ENCODE measurements at regions not wholly inside any gene's neighbourhood (a gene's known extent, or its start where the extent isn't known, plus 50 kb on each side); places are given as distances from the start of the nearest gene placed in this dataset.

DNA sequence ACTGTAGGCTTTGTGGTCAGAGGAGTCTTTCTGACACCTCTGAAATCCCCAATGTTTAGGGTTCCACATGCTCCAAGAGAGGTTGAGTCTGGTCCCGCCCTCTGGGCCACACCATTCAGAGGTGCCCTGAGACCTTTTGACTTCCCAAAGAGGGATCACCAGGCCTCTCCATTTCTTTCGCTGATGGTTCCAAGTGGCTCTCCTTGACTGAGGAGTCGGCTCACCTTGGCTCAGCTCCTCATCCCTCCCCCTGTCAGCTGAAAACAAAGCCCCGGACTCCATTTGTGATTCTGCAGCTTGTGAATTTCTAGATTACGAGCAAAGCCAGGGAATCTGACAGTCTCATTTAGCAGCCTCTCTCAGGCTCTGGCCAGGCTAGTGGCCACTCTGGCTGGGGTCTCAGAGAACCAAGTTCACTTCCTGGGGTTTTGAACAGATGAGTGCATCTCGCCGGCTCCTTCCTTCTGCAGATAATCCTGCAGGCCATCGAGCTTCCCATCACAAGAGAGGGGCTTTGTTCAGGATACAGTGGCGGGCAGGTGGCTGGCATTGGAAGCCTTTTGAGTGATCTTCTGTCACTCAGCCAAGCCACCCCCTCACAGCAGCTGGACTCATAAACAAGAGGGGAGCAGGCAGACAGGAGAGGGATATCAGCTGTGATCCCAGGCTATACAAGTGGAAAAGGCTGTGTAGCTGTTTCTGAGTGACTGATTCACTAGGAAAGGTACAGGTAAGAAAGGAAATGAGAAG is 102.9 kb downstream of the TRIM29 start (continued):
- TF ChIP-seq EZH2 (IDR thresholded peaks at IDR 0.05; ENCODE audit: low read depth, unreplicated experiment): no peak
- TF ChIP-seq, protein P1, sequence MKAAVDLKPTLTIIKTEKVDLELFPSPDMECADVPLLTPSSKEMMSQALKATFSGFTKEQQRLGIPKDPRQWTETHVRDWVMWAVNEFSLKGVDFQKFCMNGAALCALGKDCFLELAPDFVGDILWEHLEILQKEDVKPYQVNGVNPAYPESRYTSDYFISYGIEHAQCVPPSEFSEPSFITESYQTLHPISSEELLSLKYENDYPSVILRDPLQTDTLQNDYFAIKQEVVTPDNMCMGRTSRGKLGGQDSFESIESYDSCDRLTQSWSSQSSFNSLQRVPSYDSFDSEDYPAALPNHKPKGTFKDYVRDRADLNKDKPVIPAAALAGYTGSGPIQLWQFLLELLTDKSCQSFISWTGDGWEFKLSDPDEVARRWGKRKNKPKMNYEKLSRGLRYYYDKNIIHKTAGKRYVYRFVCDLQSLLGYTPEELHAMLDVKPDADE (IDR thresholded peaks at IDR 0.05): no peak

DNA sequence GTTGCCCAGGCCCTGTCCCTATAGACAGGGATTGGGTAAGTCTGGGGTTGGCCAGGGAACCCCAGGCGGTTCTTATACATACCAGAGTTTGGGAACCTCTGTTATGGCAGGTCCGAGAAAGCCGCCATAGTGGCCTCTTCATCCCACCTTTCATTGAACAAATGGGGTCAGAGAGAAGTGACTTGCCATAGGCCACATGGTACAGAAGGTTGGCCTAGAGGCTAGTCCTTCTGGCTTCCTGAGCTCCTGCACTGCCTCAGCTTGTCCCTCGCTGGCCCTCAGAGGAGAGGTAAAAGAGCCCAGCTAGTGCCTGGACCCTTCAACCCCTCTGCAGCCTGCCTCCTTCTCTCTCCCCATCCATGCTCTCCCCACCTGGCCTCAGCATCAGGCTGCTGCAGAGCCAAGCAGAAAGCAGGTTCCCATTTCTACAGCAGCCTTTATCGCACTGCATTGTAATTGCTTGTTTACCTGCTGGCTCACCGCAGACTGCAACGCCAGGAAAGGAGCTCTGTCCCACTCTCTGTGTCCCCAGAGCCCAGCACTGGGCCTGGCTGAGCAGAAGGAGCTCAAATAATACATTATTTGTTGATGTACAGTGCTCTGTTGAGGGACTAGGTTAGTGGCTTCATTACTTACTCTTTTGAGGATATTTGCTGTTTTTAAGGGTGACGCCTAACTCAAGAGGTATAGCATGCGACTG is 103.6 kb downstream of the TRIM29 start:
- H3K27me3 Mint-ChIP-seq (ENCODE audit: insufficient read depth, low read depth, poor library complexity): peaks cover 6% of the 10 kb centered on the region
- no peak overlapping the region for H3K4me3 Mint-ChIP-seq
- H3K9me2 ChIP-seq (ENCODE audit: insufficient read depth): no peaks in the 10 kb centered on the region
- H3K4me3 ChIP-seq: no peak overlapping the region
- H3K4me2 ChIP-seq: no peak overlapping the region
- 0 out of 2 replicates have a peak overlapping the region, but pooled peaks have one; percentile 14 for H2AFZ ChIP-seq
- no peaks in the 10 kb centered on the region for H3K4me1 ChIP-seq (ENCODE audit: insufficient read depth)
- no peaks in the 10 kb centered on the region for H3K36me3 ChIP-seq (ENCODE audit: insufficient read depth)
- peaks cover 11% of the 10 kb centered on the region for H3K4me1 Mint-ChIP-seq
- DNase-seq (ENCODE audit: low spot score) (no peak), ATAC-seq (no peak)
- H3K9me3 Mint-ChIP-seq: peaks cover 12% of the 10 kb centered on the region; the same call in 2 of the 3 replicates
- no peak overlapping the region for H3K27ac ChIP-seq (ENCODE audit: low read depth)
- H3K36me3 Mint-ChIP-seq (ENCODE audit: low read depth): peaks cover 7% of the 10 kb centered on the region; the same call in 1 of the 3 replicates
- H4K20me1 ChIP-seq (replicated peaks; ENCODE audit: insufficient read depth): no peaks in the 10 kb centered on the region
- no peak overlapping the region for H3K27ac Mint-ChIP-seq
- H3K27me3 ChIP-seq (ENCODE audit: insufficient read depth): no peaks in the 10 kb centered on the region
- H3F3A ChIP-seq (replicated peaks; ENCODE audit: low read depth): no peaks in the 10 kb centered on the region
- H3K79me2 ChIP-seq (replicated peaks; ENCODE audit: insufficient read depth): no peaks in the 10 kb centered on the region
- TF ChIP-seq NANOG (IDR thresholded peaks at IDR 0.05; ENCODE audit: borderline replicate concordance) (no peak), EZH2phosphoT487 (IDR thresholded peaks at IDR 0.05; ENCODE audit: unreplicated experiment) (no peak), ZNF114 (CRISPR knock-in tag; IDR thresholded peaks at IDR 0.05) (no peak), POLR2AphosphoS5 (IDR thresholded peaks at IDR 0.05; ENCODE audit: low read depth) (no peak), CREB1 (CRISPR knock-in tag; IDR thresholded peaks at IDR 0.05; ENCODE audit: low read depth) (no peak), EZH2 (IDR thresholded peaks at IDR 0.05; ENCODE audit: low read depth, unreplicated experiment) (no peak), ZNF331 (CRISPR knock-in tag; IDR thresholded peaks at IDR 0.05; ENCODE audit: low read depth) (no peak)
- TF ChIP-seq, protein P1 (IDR thresholded peaks at IDR 0.05): no peak
- TF ChIP-seq, protein P2, sequence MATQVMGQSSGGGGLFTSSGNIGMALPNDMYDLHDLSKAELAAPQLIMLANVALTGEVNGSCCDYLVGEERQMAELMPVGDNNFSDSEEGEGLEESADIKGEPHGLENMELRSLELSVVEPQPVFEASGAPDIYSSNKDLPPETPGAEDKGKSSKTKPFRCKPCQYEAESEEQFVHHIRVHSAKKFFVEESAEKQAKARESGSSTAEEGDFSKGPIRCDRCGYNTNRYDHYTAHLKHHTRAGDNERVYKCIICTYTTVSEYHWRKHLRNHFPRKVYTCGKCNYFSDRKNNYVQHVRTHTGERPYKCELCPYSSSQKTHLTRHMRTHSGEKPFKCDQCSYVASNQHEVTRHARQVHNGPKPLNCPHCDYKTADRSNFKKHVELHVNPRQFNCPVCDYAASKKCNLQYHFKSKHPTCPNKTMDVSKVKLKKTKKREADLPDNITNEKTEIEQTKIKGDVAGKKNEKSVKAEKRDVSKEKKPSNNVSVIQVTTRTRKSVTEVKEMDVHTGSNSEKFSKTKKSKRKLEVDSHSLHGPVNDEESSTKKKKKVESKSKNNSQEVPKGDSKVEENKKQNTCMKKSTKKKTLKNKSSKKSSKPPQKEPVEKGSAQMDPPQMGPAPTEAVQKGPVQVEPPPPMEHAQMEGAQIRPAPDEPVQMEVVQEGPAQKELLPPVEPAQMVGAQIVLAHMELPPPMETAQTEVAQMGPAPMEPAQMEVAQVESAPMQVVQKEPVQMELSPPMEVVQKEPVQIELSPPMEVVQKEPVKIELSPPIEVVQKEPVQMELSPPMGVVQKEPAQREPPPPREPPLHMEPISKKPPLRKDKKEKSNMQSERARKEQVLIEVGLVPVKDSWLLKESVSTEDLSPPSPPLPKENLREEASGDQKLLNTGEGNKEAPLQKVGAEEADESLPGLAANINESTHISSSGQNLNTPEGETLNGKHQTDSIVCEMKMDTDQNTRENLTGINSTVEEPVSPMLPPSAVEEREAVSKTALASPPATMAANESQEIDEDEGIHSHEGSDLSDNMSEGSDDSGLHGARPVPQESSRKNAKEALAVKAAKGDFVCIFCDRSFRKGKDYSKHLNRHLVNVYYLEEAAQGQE (IDR thresholded peaks at IDR 0.05; ENCODE audit: unreplicated experiment): no peak
- TF ChIP-seq, protein P3, sequence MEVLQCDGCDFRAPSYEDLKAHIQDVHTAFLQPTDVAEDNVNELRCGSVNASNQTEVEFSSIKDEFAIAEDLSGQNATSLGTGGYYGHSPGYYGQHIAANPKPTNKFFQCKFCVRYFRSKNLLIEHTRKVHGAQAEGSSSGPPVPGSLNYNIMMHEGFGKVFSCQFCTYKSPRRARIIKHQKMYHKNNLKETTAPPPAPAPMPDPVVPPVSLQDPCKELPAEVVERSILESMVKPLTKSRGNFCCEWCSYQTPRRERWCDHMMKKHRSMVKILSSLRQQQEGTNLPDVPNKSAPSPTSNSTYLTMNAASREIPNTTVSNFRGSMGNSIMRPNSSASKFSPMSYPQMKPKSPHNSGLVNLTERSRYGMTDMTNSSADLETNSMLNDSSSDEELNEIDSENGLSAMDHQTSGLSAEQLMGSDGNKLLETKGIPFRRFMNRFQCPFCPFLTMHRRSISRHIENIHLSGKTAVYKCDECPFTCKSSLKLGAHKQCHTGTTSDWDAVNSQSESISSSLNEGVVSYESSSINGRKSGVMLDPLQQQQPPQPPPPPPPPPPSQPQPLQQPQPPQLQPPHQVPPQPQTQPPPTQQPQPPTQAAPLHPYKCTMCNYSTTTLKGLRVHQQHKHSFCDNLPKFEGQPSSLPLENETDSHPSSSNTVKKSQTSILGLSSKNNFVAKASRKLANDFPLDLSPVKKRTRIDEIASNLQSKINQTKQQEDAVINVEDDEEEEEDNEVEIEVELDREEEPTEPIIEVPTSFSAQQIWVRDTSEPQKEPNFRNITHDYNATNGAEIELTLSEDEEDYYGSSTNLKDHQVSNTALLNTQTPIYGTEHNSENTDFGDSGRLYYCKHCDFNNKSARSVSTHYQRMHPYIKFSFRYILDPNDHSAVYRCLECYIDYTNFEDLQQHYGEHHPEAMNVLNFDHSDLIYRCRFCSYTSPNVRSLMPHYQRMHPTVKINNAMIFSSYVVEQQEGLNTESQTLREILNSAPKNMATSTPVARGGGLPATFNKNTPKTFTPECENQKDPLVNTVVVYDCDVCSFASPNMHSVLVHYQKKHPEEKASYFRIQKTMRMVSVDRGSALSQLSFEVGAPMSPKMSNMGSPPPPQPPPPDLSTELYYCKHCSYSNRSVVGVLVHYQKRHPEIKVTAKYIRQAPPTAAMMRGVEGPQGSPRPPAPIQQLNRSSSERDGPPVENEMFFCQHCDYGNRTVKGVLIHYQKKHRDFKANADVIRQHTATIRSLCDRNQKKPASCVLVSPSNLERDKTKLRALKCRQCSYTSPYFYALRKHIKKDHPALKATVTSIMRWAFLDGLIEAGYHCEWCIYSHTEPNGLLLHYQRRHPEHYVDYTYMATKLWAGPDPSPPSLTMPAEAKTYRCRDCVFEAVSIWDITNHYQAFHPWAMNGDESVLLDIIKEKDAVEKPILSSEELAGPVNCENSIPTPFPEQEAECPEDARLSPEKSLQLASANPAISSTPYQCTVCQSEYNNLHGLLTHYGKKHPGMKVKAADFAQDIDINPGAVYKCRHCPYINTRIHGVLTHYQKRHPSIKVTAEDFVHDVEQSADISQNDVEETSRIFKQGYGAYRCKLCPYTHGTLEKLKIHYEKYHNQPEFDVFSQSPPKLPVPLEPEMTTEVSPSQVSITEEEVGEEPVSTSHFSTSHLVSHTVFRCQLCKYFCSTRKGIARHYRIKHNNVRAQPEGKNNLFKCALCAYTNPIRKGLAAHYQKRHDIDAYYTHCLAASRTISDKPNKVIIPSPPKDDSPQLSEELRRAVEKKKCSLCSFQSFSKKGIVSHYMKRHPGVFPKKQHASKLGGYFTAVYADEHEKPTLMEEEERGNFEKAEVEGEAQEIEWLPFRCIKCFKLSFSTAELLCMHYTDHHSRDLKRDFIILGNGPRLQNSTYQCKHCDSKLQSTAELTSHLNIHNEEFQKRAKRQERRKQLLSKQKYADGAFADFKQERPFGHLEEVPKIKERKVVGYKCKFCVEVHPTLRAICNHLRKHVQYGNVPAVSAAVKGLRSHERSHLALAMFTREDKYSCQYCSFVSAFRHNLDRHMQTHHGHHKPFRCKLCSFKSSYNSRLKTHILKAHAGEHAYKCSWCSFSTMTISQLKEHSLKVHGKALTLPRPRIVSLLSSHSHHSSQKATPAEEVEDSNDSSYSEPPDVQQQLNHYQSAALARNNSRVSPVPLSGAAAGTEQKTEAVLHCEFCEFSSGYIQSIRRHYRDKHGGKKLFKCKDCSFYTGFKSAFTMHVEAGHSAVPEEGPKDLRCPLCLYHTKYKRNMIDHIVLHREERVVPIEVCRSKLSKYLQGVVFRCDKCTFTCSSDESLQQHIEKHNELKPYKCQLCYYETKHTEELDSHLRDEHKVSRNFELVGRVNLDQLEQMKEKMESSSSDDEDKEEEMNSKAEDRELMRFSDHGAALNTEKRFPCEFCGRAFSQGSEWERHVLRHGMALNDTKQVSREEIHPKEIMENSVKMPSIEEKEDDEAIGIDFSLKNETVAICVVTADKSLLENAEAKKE (CRISPR knock-in tag; IDR thresholded peaks at IDR 0.05): no peak
